ENCODE measurements at regions not wholly inside any gene's neighbourhood (a gene's known extent, or its start where the extent isn't known, plus 50 kb on each side); places are given as distances from the start of the nearest gene placed in this dataset.

GRCh38 chr14:53608369-53608768, 348.3 kb downstream of the BMP4 start:
- ATAC-seq = no peak
- intact Hi-C loops (cut with DNase I) = no loop called here
- no peak for TF ChIP-seq CTCF (IDR thresholded peaks at IDR 0.05)
- no peaks in the 10 kb centered on the region for H3K36me3 ChIP-seq (ENCODE audit: insufficient read depth in 1 of 2, low read depth in 1 of 2)
- peaks cover 0 to 2% (median 0%) of the 10 kb centered on the region in 3 donors for H3K27me3 ChIP-seq (ENCODE audit: insufficient read depth in 3 of 3, low read length in 2 of 3)
- DNase-seq = no peak
- H3K4me3 ChIP-seq = no peak overlapping the region
- no peaks in the 10 kb centered on the region for H3K4me1 ChIP-seq
- no peak overlapping the region for H3K27ac ChIP-seq
- no peaks in the 10 kb centered on the region for H3K9me3 ChIP-seq
- WGBS, 3 donors = 66 to 84% (median 70%) methylated on average over 5 of the region's 5 CpGs

GRCh38 chr14:53606203-53606602, 350.4 kb downstream of the BMP4 start:
- ATAC-seq = no peak
- WGBS, 3 donors = 63 to 81% (median 67%) methylated on average over 1 of the region's 1 CpG
- intact Hi-C loops (cut with DNase I) = no loop called here

GRCh38 chr14:53605562-53605961, 351.1 kb downstream of the BMP4 start:
- H3K9me3 ChIP-seq = no peaks in the 10 kb centered on the region
- TF ChIP-seq CTCF (IDR thresholded peaks at IDR 0.05) = no peak
- no peaks in the 10 kb centered on the region for H3K4me1 ChIP-seq
- no peak overlapping the region for H3K4me3 ChIP-seq
- intact Hi-C loops (cut with DNase I) = no loop called here
- peaks cover 0 to 2% (median 0%) of the 10 kb centered on the region in 3 donors for H3K27me3 ChIP-seq (ENCODE audit: insufficient read depth in 3 of 3, low read length in 2 of 3)
- ATAC-seq = no peak
- H3K27ac ChIP-seq = no peak overlapping the region
- no peaks in the 10 kb centered on the region for H3K36me3 ChIP-seq (ENCODE audit: insufficient read depth in 1 of 2, low read depth in 1 of 2)
- DNase-seq = no peak

More at GRCh38 chr14:53606203-53606602, 350.4 kb downstream of the BMP4 start:
- H3K27ac ChIP-seq = no peak overlapping the region
- no peak for DNase-seq
- no peak overlapping the region for H3K4me3 ChIP-seq
- no peak for TF ChIP-seq CTCF (IDR thresholded peaks at IDR 0.05)
- H3K4me1 ChIP-seq = no peaks in the 10 kb centered on the region
- H3K36me3 ChIP-seq (ENCODE audit: insufficient read depth in 1 of 2, low read depth in 1 of 2) = no peaks in the 10 kb centered on the region
- H3K27me3 ChIP-seq (ENCODE audit: insufficient read depth in 3 of 3, low read length in 2 of 3) = peaks cover 0 to 2% (median 0%) of the 10 kb centered on the region in 3 donors
- H3K9me3 ChIP-seq = no peaks in the 10 kb centered on the region

- no peaks in the 10 kb centered on the region for H3K4me1 ChIP-seq
- DNase-seq (no peak), ATAC-seq (no peak)
- H3K27ac ChIP-seq = no peak overlapping the region
- H3K9me3 ChIP-seq = no peaks in the 10 kb centered on the region
- intact Hi-C loops (cut with DNase I) = no loop called here
- H3K36me3 ChIP-seq (ENCODE audit: insufficient read depth in 1 of 2, low read depth in 1 of 2) = no peaks in the 10 kb centered on the region
- TF ChIP-seq CTCF (IDR thresholded peaks at IDR 0.05) = no peak
- peaks cover 0 to 2% (median 0%) of the 10 kb centered on the region in 3 donors for H3K27me3 ChIP-seq (ENCODE audit: insufficient read depth in 3 of 3, low read length in 2 of 3)
- H3K4me3 ChIP-seq = no peak overlapping the region
- 97 to 100% (median 99%) methylated on average over 5 of the region's 5 CpGs for WGBS, 3 donors
These were observed 352.6 kb downstream of the BMP4 start for GRCh38 chr14:53603994-53604393.

- WGBS, 3 donors = 94 to 98% (median 96%) methylated on average over 1 of the region's 1 CpG
- Histone ChIP-seq H3K36me3 (ENCODE audit: insufficient read depth in 1 of 2, low read depth in 1 of 2) (no peaks in the 10 kb centered on the region), H3K9me3 (no peaks in the 10 kb centered on the region), H3K27ac (no peak overlapping the region), H3K27me3 (ENCODE audit: insufficient read depth in 3 of 3, low read length in 2 of 3) (no peaks in the 10 kb centered on the region), H3K4me3 (no peak overlapping the region), H3K4me1 (no peaks in the 10 kb centered on the region)
- no peak for ATAC-seq
- DNase-seq = no peak
- TF ChIP-seq CTCF (IDR thresholded peaks at IDR 0.05) = no peak
- intact Hi-C loops (cut with DNase I) = no loop called here
These were observed 355.2 kb downstream of the BMP4 start for GRCh38 chr14:53601409-53601808.

All from psoas muscle (tissue), 7 donors.